NCI-H69 (cell line): ENCODE measurements at regions not wholly inside any gene's neighbourhood (a gene's known extent, or its start where the extent isn't known, plus 50 kb on each side); places are given as distances from the start of the nearest gene placed in this dataset.
"Not testable (repeated sequence)": the region's sequence is repeated elsewhere in the genome, so short reads cannot be mapped to it uniquely, and the experiment has no call there.

Experiments
- DNase-seq: peaks from one replicate; lab custom pipeline; 2025; lab: John Stamatoyannopoulos, UW

GRCh38 chr13:37997641-37998040, 128.1 kb upstream of the TRPC4 start:
- no peak for DNase-seq

GRCh38 chr13:37995092-37995491, 125.5 kb upstream of the TRPC4 start:
- peak; percentile 93 for DNase-seq

GRCh38 chr13:37986811-37987210, 117.2 kb upstream of the TRPC4 start:
- DNase-seq = no peak

GRCh38 chr13:37985281-37985680, 115.7 kb upstream of the TRPC4 start:
- DNase-seq = peak; percentile 6

- DNase-seq = peak; percentile 55
Measured at GRCh38 chr13:37984357-37984756, 114.8 kb upstream of the TRPC4 start.

GRCh38 chr13:37981932-37982331, 112.4 kb upstream of the TRPC4 start:
- DNase-seq = peak; percentile 6

- no peak for DNase-seq
Measured at GRCh38 chr13:37978680-37979079, 109.1 kb upstream of the TRPC4 start.

- no peak for DNase-seq
Measured at GRCh38 chr13:37968555-37968954, 99.0 kb upstream of the TRPC4 start.

GRCh38 chr13:37966266-37966665, 96.7 kb upstream of the TRPC4 start:
- no peak for DNase-seq

GRCh38 chr13:37960427-37960826, 90.9 kb upstream of the TRPC4 start:
- no peak for DNase-seq

- no peak for DNase-seq
Measured at GRCh38 chr13:37959284-37959683, 89.7 kb upstream of the TRPC4 start.

GRCh38 chr13:37956536-37956935, 87.0 kb upstream of the TRPC4 start:
- peak; percentile 65 for DNase-seq

- not testable (repeated sequence) for DNase-seq
Measured at GRCh38 chr13:37954597-37954996, 85.0 kb upstream of the TRPC4 start.

- peak; percentile 63 for DNase-seq
Measured at GRCh38 chr13:37954191-37954590, 84.6 kb upstream of the TRPC4 start.

- peak; percentile 21 for DNase-seq
Measured at GRCh38 chr13:37953696-37954095, 84.1 kb upstream of the TRPC4 start.

- DNase-seq = no peak
Measured at GRCh38 chr13:37950016-37950415, 80.4 kb upstream of the TRPC4 start.

- DNase-seq = no peak
Measured at GRCh38 chr13:37947419-37948140, 78.0 kb upstream of the TRPC4 start.

- no peak for DNase-seq
Measured at GRCh38 chr13:37945651-37946575, 76.3 kb upstream of the TRPC4 start.

- DNase-seq = peak; percentile 38
Measured at GRCh38 chr13:37944869-37945442, 75.4 kb upstream of the TRPC4 start.

- DNase-seq = no peak
Measured at GRCh38 chr13:37944081-37944868, 74.7 kb upstream of the TRPC4 start.

- no peak for DNase-seq
Measured at GRCh38 chr13:37942929-37943328, 73.4 kb upstream of the TRPC4 start.
